ENCODE measurements at regions not wholly inside any gene's neighbourhood (a gene's known extent, or its start where the extent isn't known, plus 50 kb on each side); places are given as distances from the start of the nearest gene placed in this dataset.

GRCh38 chr12:67428431-67428830 lies 159.3 kb downstream of the CAND1 start:
- no peak for DNase-seq (ENCODE audit: low spot score)
- ChIA-PET POLR2A (ENCODE audit: low non-redundant PET) (no interaction called here), CTCF (no interaction called here)
- TF ChIP-seq CTCF (conservative IDR thresholded peaks at IDR 0.05; ENCODE audit: low read depth), result no peak
- H3K27ac ChIP-seq, result no peak overlapping the region

- TF ChIP-seq CTCF (conservative IDR thresholded peaks at IDR 0.05; ENCODE audit: low read depth), result no peak
- ChIA-PET CTCF (interaction anchor here (0.6 to 1.3 kb wide), 4 partner anchors 63 to 160 kb away, joined by 3 to 4 read pairs (median 3); no protein-coding TSS in a partner anchor), POLR2A (ENCODE audit: low non-redundant PET) (no interaction called here)
- DNase-seq (ENCODE audit: low spot score), result no peak
- no peak overlapping the region for H3K27ac ChIP-seq
Observed at GRCh38 chr12:67430708-67431335, 161.7 kb downstream of the CAND1 start.

- POLR2A ChIA-PET (ENCODE audit: low non-redundant PET), result no interaction called here
- no peak for DNase-seq (ENCODE audit: low spot score)
- H3K27ac ChIP-seq, result no peak overlapping the region
- no peak for TF ChIP-seq CTCF (conservative IDR thresholded peaks at IDR 0.05; ENCODE audit: low read depth)
- CTCF ChIA-PET, result interaction anchor here (0.7 kb wide), 1 partner anchor 94 kb away, joined by 3 read pairs; no protein-coding TSS in a partner anchor
Observed at GRCh38 chr12:67431411-67432020, 162.4 kb downstream of the CAND1 start.

- DNase-seq (ENCODE audit: low spot score), result no peak
- CTCF ChIA-PET, result no interaction called here
Observed at GRCh38 chr12:67433385-67434175, 164.4 kb downstream of the CAND1 start.

GRCh38 chr12:67434671-67435370 lies 165.7 kb downstream of the CAND1 start:
- H3K27ac ChIP-seq, result no peak overlapping the region
- ChIA-PET POLR2A (ENCODE audit: low non-redundant PET) (no interaction called here), CTCF (no interaction called here)
- DNase-seq (ENCODE audit: low spot score), result peak; percentile 22
- no peak for TF ChIP-seq CTCF (conservative IDR thresholded peaks at IDR 0.05; ENCODE audit: low read depth)

More at GRCh38 chr12:67433385-67434175, 164.4 kb downstream of the CAND1 start:
- POLR2A ChIA-PET (ENCODE audit: low non-redundant PET), result no interaction called here
- H3K27ac ChIP-seq, result no peak overlapping the region
- TF ChIP-seq CTCF (conservative IDR thresholded peaks at IDR 0.05; ENCODE audit: low read depth), result no peak

- H3K27ac ChIP-seq, result no peak overlapping the region
- no peak for DNase-seq (ENCODE audit: low spot score)
- POLR2A ChIA-PET (ENCODE audit: low non-redundant PET), result no interaction called here
- CTCF ChIA-PET, result no interaction called here
- no peak for TF ChIP-seq CTCF (conservative IDR thresholded peaks at IDR 0.05; ENCODE audit: low read depth)
Observed at GRCh38 chr12:67436230-67436629, 167.1 kb downstream of the CAND1 start.

Measured in RWPE1 (cell line).